MM.1S (cell line): ENCODE measurements at regions not wholly inside any gene's neighbourhood (a gene's known extent, or its start where the extent isn't known, plus 50 kb on each side); places are given as distances from the start of the nearest gene placed in this dataset.

ENCODE experiments used
- CTCF ChIP-seq: fragments of 300-600 bp; sonication (generic); IDR thresholded peaks from 2 replicates; pipeline ENCODE4 v1.5.1; 2016; ENCODE audit warnings: antibody characterized with exemption, low read length, mixed read lengths
- EZH2phosphoT487 ChIP-seq: fragments of 300-600 bp; sonication (generic); IDR thresholded peaks from 2 replicates; pipeline ENCODE4 v1.6.1; 2018; ENCODE audit warnings: antibody characterized with exemption, low read length

- TF ChIP-seq CTCF, result no peak
- TF ChIP-seq EZH2phosphoT487, result no peak
Observed at GRCh38 chr6:74656453-74656852, 549.4 kb downstream of the COL12A1 start.
